HuH-7.5 (cell line): ENCODE measurements at regions not wholly inside any gene's neighbourhood (a gene's known extent, or its start where the extent isn't known, plus 50 kb on each side); places are given as distances from the start of the nearest gene placed in this dataset.
"Not testable (repeated sequence)": the region's sequence is repeated elsewhere in the genome, so short reads cannot be mapped to it uniquely, and the experiment has no call there.

Experiments
- DNase-seq: peaks from one replicate; pipeline ENCODE4 v3.0.0; 2011; ENCODE audit warnings: low spot score

DNA sequence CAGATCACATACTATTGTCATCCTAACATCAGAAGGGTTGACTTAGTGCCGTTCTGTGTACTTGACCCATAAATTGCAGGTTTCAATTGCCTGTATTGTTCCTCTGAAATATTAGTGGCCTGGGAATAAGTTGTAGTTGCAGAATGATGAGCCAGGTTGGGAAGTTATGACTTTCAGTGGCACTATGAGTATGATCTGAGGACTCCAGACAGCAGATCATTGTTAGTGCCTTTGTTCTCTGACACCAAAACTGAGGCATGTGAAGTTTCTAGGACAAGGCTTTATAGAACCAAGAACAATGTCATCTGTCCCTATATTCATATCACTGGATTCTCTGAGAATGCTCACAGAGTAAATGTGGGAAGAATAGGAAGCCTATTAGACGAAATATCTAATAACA lies 403.7 kb downstream of the STK39 start:
- DNase-seq = no peak

DNA sequence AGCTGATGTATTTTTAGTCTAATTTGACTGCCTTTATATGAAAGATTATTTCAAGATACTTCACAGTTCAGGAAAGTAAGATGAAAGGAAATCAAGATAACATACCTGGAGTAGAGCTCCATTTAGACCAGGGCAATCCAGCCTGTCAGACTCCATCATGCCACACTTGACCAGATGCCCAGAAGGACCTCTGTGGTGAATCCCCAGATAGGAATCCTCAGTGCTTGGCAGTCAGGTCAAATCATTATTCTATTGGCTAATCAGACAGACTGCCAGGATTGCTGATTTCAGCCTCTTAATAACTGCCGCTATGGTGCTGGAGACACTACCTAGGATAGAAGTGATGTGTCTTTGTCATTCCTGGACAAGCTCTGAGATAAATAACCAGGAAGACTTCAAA lies 404.2 kb downstream of the STK39 start:
- no peak for DNase-seq

- no peak for DNase-seq
Observed at GRCh38 chr2:167842047-167842446, 405.3 kb downstream of the STK39 start.

GRCh38 chr2:167835290-167835689 lies 412.1 kb downstream of the STK39 start:
- not testable (repeated sequence) for DNase-seq

DNA sequence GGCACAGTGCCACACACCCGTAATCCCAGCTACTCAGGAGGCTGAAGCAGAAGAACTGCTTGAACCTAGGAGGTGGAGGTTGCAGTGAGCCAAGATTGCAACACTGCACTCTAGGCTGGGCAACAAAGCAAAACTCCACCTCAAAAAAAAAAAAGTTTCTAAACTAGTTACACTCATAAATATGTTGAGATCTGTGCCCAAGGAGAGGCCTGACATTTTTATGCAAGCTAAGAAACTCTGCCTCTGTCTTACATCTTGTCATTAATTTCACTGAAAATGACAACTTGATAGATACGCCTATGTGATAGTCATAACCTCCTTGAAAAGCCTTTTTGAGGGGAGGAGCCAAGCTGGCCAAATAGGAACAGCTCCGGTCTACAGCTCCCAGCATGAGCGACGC lies 412.7 kb downstream of the STK39 start:
- DNase-seq = no peak

DNA sequence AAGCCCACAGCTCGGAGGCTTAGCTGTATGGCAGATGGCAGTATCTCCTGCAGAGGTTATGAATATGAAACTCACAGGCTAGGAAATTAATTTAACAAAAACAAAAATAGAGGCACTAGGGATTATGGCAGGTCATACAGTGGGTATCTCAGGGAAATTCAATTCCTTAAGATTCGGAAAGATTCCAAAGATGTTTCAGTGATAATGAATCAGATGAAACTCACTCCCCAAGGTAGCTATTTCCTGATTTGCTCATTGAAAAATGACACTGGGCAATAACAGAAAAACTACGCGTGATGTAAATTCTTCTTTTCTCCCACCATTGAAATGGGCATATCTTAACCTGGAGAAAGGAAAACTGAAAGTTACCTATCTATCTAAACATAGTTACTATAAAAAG lies 414.1 kb downstream of the STK39 start:
- no peak for DNase-seq

GRCh38 chr2:167832868-167833287 lies 414.5 kb downstream of the STK39 start:
- DNase-seq = no peak

GRCh38 chr2:167827352-167828097 lies 419.9 kb downstream of the STK39 start:
- DNase-seq = peak; percentile 60

GRCh38 chr2:167826906-167827305 lies 420.5 kb downstream of the STK39 start:
- DNase-seq = no peak

DNA sequence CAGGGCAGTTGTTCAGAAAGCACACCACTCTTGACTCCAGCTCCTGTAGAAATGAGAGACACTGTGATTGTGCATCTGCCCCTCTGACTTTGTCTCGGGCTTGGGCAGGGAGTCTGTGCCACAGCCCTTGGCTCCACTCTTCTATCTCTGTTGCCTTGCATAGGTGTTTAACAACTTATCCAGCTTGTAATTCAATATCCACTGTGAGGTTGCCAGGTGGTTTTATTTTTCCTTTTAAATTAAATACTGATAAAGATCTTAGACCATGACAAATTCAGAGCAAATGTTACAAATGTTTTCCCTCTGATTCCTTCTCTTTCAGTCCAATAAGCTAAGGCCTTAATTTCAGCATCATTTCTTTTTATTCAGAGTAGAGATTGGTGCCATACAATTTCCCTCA lies 421.7 kb downstream of the STK39 start:
- DNase-seq = no peak

- no peak for DNase-seq
Observed at GRCh38 chr2:167822690-167823465, 424.5 kb downstream of the STK39 start.

- no peak for DNase-seq
Observed at GRCh38 chr2:167820488-167820887, 426.9 kb downstream of the STK39 start.

DNA sequence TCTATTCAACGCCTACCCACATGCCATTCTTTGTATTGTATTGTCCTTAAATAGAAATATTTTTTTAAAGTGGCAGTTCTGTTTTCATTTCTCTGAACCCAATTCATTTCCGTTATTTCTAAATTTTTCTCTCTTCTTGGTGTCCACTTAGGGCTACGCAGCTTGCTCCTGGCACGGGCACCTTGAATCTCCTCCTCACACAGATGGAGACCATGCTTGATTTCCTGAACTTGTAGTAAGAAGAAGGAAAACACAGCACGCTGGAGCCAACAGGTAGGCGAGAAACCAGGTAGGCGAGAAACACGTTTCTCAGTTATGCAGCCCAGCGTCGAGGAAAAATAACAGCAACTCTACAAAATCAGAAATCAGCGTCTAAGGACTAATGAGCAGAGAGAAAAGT lies 428.9 kb downstream of the STK39 start:
- DNase-seq = no peak

GRCh38 chr2:167817908-167818307 lies 429.5 kb downstream of the STK39 start:
- DNase-seq = no peak

- no peak for DNase-seq
Observed at GRCh38 chr2:167817422-167817821, 430.0 kb downstream of the STK39 start.

DNA sequence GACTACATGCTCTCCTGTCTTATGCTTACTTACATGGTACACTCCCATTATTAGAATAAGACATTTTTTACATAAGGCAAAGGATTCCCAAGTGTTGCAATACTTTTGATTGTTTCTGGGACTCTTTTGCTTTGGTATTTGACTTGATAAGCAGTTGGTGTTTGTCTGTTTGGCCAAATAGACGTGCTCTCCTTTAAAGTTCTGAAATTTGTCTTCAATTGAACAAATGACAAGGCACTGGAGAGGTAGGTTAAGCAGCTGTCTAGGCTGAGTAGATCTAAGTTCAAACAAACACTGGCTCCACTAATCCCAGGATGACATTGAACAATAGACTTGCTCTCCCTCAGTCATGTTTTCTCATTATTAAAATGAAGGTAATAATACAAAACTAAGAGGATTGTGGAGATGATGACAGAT lies 430.5 kb downstream of the STK39 start:
- DNase-seq = no peak

GRCh38 chr2:167814881-167815718 lies 432.3 kb downstream of the STK39 start:
- no peak for DNase-seq

DNA sequence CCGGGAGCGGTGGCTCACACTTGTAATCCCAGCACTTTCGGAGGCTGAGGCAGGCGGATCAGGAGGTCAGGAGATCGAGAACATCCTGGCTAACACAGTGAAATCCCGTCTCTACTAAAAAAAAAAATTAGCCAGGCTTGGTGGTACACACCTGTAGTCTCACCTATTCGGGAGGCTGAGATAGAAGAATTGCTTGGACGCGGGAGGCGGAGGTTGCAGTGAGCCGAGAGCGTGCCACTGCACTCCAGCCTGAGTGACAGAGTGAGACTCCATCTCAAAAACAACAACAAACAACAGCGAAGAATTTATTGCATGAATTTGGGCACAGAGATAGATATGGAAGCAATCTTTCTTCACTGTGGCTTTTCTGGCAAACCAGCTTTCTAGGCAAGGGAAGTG lies 432.9 kb downstream of the STK39 start:
- DNase-seq = not testable (repeated sequence)

DNA sequence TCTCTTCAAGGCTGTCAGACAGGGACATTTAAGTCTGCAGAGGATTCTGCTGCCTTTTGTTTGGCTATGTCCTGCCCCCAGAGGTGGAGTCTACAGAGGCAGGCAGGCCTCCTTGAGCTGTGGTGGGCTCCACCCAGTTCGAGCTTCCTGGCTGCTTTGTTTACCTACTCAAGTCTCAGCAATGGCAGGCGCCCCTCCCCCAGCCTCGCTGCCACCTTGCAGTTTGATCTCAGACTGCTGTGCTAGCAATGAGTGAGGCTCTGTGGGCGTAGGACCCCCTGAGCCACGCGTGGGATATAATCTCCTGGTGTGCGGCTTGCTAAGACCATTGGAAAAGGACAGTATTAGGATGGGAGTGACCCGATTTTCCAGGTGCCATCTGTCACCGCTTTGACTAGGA lies 437.6 kb downstream of the STK39 start:
- not testable (repeated sequence) for DNase-seq

GRCh38 chr2:167803449-167803988 lies 443.9 kb downstream of the STK39 start:
- no peak for DNase-seq

DNA sequence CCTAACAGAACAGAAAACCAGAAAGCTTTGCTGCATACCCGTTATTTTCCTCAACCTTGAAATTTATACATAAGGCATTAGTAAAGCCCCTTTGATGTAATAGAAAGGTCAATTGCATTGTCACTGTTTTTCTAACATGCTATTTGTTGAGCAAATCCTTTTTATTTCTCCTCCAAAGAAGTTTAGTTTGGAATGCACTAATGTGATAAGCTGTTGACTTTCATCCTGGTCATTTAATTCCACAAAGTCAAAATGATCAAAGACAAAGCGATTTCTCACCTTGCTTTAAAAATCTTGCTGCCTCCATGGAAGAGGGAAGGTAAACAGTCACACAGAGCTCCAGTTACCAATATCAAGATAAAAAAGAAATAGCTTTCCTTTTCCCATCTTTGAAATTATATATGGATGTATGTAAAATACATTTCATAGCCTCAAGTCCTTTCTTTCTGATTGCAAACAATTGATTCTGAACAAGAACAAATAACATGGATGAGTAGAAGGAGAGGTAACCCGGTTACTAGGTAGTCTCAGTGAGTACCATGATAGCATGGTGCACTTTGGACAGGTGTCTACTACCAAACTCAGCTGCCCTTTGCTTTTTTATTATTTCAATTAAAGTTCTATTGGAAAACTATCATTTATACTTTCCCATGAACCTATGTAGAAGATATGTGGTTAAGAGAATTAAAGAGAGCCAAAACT lies 452.7 kb downstream of the STK39 start:
- DNase-seq = no peak

DNA sequence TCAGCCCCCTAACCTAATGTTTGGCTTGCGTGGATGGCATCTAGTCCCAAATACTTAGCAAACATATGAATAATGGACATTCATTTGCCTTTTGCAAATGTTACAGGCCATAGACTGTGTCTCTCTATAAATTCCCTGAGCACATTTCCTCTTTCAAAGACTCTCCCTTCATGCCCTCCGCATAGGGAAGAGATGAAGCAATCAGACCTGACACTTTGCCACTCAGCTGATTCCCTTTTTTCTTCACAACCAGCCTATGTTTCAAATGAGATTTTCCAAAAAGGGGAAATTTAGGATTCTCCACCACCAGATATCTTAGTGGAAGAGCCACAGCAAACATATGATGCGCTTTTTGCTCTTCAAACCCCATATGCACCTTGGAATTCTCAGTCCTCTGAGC lies 453.7 kb downstream of the STK39 start:
- DNase-seq = no peak
